DOHH2 (cell line): ENCODE measurements at regions not wholly inside any gene's neighbourhood (a gene's known extent, or its start where the extent isn't known, plus 50 kb on each side); places are given as distances from the start of the nearest gene placed in this dataset.

Experiments used
- H3F3A ChIP-seq: fragments of 200-600 bp; sonication (generic), shearing (Covaris generic); 2 replicates; pipeline ENCODE4 v1.6.0; 2016; ENCODE audit warnings: antibody characterized with exemption, mild to moderate bottlenecking; ENCODE audit not compliant: control insufficient read depth, insufficient read depth
- H3K27ac ChIP-seq: fragments of 200-600 bp; sonication (generic); 2 replicates; pipeline ENCODE4 v1.5.1; 2014; ENCODE audit warnings: low read depth, mild to moderate bottlenecking, low read length, moderate library complexity
- H3K27me3 ChIP-seq: fragments of 200-600 bp; sonication (generic); 2 replicates; pipeline ENCODE4 v1.6.1; 2014; ENCODE audit warnings: mild to moderate bottlenecking, low read length, mixed read lengths; ENCODE audit not compliant: control insufficient read depth
- H3K36me3 ChIP-seq: fragments of 200-600 bp; sonication (generic); 2 replicates; pipeline ENCODE4 v1.6.1; 2014; ENCODE audit warnings: mild to moderate bottlenecking, low read length, moderate library complexity, mixed read lengths; ENCODE audit not compliant: control insufficient read depth
- H3K4me1 ChIP-seq: fragments of 200-600 bp; sonication (generic); 2 replicates; pipeline ENCODE4 v1.6.1; 2014; ENCODE audit warnings: mild to moderate bottlenecking, low read length, mixed read lengths; ENCODE audit not compliant: control insufficient read depth
- H3K4me2 ChIP-seq: fragments of 200-600 bp; sonication (generic); 2 replicates; pipeline ENCODE4 v1.6.0; 2014; ENCODE audit warnings: mild to moderate bottlenecking, low read length, moderate library complexity
- H3K4me3 ChIP-seq: fragments of 200-600 bp; sonication (generic); 2 replicates; pipeline ENCODE4 v1.5.1; 2014; ENCODE audit warnings: mild to moderate bottlenecking, low read length, mixed read lengths
- H3K79me2 ChIP-seq: fragments of 200-600 bp; sonication (generic); 2 replicates; pipeline ENCODE4 v1.6.1; 2014; ENCODE audit warnings: mild to moderate bottlenecking, low read length, mixed read lengths; ENCODE audit not compliant: control insufficient read depth
- H3K9me2 ChIP-seq: fragments of 200-600 bp; sonication (generic); replicated peaks from 2 replicates; pipeline ENCODE4 v1.6.1; 2014; ENCODE audit warnings: mild to moderate bottlenecking, low read length, mixed read lengths; ENCODE audit not compliant: control insufficient read depth
- H3K9me3 ChIP-seq: fragments of 200-600 bp; sonication (generic); 2 replicates; pipeline ENCODE4 v1.6.1; 2014; ENCODE audit warnings: antibody characterized with exemption, low read length, mixed read lengths; ENCODE audit not compliant: control insufficient read depth, insufficient read depth
- H4K20me1 ChIP-seq: fragments of 200-600 bp; sonication (generic); 2 replicates; pipeline ENCODE4 v1.6.0; 2014; ENCODE audit warnings: low read depth, mild to moderate bottlenecking, antibody characterized with exemption, low read length, moderate library complexity; ENCODE audit not compliant: control insufficient read depth, insufficient read depth
- EZH2phosphoT487 ChIP-seq: fragments of 200-600 bp; sonication (generic); IDR thresholded peaks from 2 replicates; pipeline ENCODE4 v1.6.1; 2017; ENCODE audit warnings: borderline replicate concordance, mild to moderate bottlenecking, antibody characterized with exemption, low read length, moderate library complexity, mixed read lengths
- TF ChIP-seq, protein P1 (sequence below): fragments of 200-600 bp; sonication (generic); IDR thresholded peaks from one replicate; pipeline ENCODE4 v1.5.1; 2014; ENCODE audit warnings: antibody characterized with exemption, mild to moderate bottlenecking, low read depth, low read length; ENCODE audit not compliant: poor library complexity, severe bottlenecking

DNA sequence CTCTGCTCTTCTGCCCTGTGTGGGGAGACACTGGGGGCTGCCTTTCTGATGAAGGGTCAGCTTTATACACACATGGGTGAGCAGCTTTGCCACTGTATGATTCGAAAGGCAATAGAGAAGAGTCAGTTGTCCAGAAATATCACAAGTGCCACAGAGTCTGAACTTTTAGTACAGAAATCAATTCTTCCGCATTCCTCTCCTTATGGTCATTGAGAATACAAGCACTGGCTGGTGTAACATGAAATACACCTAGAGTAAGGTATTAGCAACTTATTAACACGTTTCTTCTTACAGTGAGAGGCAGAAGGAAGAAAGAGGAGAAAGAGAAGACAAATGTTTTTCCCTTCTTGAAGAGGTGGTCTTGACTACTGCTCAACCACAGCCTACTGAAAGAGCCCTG, 579.2 kb downstream of the ZEB2 start:
- Histone ChIP-seq H3K27ac (no peak overlapping the region), H3K9me2 (no peaks in the 10 kb centered on the region), H3K79me2 (no peaks in the 10 kb centered on the region), H3K36me3 (no peaks in the 10 kb centered on the region), H3F3A (peaks cover 4% of the 10 kb centered on the region; the same call in 1 of the 2 replicates), H3K9me3 (no peaks in the 10 kb centered on the region), H3K4me3 (no peak overlapping the region), H3K4me1 (peaks cover 21% of the 10 kb centered on the region), H4K20me1 (no peaks in the 10 kb centered on the region), H3K27me3 (peaks cover 22% of the 10 kb centered on the region), H3K4me2 (no peak overlapping the region)
- no peak for TF ChIP-seq EZH2phosphoT487
- TF ChIP-seq, protein P1, sequence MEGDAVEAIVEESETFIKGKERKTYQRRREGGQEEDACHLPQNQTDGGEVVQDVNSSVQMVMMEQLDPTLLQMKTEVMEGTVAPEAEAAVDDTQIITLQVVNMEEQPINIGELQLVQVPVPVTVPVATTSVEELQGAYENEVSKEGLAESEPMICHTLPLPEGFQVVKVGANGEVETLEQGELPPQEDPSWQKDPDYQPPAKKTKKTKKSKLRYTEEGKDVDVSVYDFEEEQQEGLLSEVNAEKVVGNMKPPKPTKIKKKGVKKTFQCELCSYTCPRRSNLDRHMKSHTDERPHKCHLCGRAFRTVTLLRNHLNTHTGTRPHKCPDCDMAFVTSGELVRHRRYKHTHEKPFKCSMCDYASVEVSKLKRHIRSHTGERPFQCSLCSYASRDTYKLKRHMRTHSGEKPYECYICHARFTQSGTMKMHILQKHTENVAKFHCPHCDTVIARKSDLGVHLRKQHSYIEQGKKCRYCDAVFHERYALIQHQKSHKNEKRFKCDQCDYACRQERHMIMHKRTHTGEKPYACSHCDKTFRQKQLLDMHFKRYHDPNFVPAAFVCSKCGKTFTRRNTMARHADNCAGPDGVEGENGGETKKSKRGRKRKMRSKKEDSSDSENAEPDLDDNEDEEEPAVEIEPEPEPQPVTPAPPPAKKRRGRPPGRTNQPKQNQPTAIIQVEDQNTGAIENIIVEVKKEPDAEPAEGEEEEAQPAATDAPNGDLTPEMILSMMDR, result no peak

DNA sequence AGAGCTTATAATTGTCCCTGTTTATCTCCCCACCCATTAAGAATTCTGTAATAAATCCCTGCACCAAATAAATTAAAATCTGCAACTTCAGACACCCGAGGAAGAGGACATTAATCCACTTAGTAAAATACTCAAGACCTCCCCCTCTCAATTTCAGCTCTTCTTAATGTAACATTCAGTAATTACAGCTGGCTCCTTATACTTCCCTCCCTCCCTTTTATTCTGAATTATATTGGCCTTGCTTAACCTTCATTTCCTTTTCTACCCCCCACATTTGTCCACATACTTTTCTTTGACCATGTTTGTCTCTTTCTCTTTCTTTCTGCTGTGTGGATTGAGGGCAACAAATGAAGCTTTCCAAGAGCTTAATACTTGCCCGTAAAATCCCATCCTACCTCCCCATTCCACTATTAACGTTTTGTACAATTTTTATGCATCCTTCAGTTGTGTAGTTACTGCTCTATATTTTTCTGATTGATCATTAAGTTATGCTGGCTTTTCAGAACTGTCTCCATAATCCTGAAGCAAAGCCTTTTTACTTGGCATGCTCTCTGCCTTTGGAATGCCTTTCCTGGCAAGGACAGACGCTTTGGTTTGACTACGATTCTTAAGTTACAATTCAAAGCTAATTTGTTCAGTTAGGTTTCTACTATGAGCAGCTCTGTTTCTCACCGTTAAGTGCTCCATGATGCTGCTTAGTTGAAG, 580.1 kb downstream of the ZEB2 start:
- no peak overlapping the region for H3K4me3 ChIP-seq

DNA sequence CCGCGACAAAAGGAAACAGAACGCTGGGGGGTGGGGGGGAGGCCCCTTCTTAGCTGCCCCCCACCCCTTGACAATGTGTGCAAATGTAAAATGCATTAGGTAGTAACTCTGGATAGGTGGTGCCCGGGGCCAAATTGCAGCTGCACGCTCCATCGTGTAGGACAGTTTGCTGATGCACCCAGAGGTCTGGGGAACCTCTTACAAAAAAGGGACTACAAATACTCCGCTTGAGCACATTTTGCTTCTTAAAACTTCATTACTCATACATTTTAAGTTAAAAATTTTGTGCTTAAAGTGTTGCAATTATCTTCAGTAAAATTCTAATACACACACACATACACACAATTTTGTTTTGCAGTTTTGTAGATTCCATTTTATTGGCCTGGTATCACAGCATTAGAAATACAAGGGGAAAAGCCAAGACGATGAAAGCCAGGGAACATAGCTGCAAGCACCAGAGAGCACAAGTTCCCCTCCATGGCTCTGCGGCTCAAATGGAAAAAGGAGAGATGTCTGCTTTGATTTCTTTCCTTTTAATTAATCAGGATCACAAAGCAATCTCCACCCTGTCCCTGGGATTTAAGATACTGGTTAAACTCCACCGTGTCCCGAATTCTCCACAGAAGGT, 582.1 kb downstream of the ZEB2 start:
- no peaks in the 10 kb centered on the region for H4K20me1 ChIP-seq
- no peak overlapping the region for H3K27ac ChIP-seq
- no peaks in the 10 kb centered on the region for H3K36me3 ChIP-seq
- no peaks in the 10 kb centered on the region for H3K9me2 ChIP-seq
- TF ChIP-seq, protein P1, result no peak
- TF ChIP-seq EZH2phosphoT487, result 0 out of 2 replicates have a peak, but pooled peaks have one; percentile 38
- H3K4me2 ChIP-seq, result peak overlapping the region; percentile 92
- H3K27me3 ChIP-seq, result peaks cover 22% of the 10 kb centered on the region
- peaks cover 4% of the 10 kb centered on the region; the same call in 1 of the 2 replicates for H3F3A ChIP-seq
- H3K4me3 ChIP-seq, result peak overlapping the region; percentile 73
- H3K9me3 ChIP-seq, result no peaks in the 10 kb centered on the region
- H3K79me2 ChIP-seq, result no peaks in the 10 kb centered on the region
- H3K4me1 ChIP-seq, result peaks cover 21% of the 10 kb centered on the region

More for the DNA sequence above, 580.1 kb downstream of the ZEB2 start:
- no peak overlapping the region for H3K4me2 ChIP-seq
- TF ChIP-seq, protein P1, result no peak
- no peak for TF ChIP-seq EZH2phosphoT487
- no peaks in the 10 kb centered on the region for H3K9me3 ChIP-seq
- H3K4me1 ChIP-seq, result peaks cover 21% of the 10 kb centered on the region
- H3K36me3 ChIP-seq, result no peaks in the 10 kb centered on the region
- H4K20me1 ChIP-seq, result no peaks in the 10 kb centered on the region
- H3K27me3 ChIP-seq, result peaks cover 22% of the 10 kb centered on the region
- no peaks in the 10 kb centered on the region for H3K9me2 ChIP-seq
- H3K27ac ChIP-seq, result no peak overlapping the region
- H3F3A ChIP-seq, result peaks cover 4% of the 10 kb centered on the region; the same call in 1 of the 2 replicates
- no peaks in the 10 kb centered on the region for H3K79me2 ChIP-seq
